ENCODE measurements at regions not wholly inside any gene's neighbourhood (a gene's known extent, or its start where the extent isn't known, plus 50 kb on each side); places are given as distances from the start of the nearest gene placed in this dataset.
"Not testable (repeated sequence)": the region's sequence is repeated elsewhere in the genome, so short reads cannot be mapped to it uniquely, and the experiment has no call there.

DNA sequence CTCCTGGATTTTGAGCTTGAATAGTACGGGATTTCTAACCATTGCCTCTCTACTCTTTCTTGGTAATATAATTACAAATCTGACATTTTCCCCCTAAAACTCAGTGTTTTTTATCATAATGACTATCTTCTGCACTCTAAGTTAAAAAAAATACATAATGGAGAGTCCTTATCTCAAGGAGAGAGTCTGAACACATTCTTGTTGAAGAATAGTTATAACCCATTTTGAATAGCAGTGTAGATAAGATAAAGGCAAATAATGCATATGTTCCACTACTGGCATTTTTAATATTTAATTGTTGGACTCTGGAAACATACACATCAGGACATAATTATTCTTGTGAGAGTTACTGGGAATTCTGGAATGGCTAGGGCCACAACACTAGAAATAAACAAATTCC, 456.5 kb upstream of the ANO5 start:
- no peak overlapping the region for H3K4me3 ChIP-seq (ENCODE audit: low read depth, low read length)
- no peak for DNase-seq (ENCODE audit: low read depth)
- in situ Hi-C loops (cut with HindIII; ENCODE audit: low sequenced_read_pairs): no loop called here
- TF ChIP-seq CTCF (IDR thresholded peaks at IDR 0.05; ENCODE audit: low read depth, low read length, missing control alignments): no peak

DNA sequence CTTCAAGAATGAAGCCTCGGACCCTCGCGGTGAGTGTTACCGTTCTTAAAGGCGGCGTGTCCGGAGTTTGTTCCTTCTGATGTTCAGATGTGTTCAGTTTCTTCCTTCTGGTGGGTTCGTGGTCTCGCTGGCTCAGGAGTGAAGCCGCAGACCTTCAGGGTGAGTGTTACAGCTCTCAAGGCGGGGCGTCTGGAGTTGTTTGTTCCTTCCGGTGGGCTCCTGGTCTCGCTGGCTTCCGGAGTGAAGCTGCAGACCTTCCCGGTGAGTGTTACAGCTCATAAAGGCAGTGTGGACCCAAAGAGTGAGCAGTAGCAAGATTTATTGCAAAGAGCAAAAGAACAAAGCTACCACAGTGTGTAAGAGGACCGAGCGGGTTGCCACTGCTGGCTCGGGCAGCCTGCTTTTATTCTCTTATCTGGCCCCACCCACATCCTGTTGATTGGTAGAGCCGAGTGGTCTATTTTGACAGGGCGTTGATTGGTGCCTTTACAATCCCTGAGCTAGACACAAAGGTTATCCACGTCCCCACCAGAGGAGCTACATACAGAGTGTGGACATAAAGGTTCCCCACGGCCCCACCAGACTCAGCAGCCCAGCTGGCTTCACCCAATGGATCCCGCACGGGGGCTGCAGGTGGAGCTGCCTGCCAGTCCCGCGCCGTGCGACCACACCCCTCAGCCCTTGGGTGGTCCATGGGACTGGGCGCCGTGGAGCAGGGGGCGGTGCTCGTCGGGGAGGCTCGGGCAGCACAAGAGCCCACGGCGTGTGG, 440.2 kb upstream of the ANO5 start:
- in situ Hi-C loops (cut with HindIII; ENCODE audit: low sequenced_read_pairs); DNase-seq (ENCODE audit: low read depth); H3K4me3 ChIP-seq (ENCODE audit: low read depth, low read length): not testable (repeated sequence)

DNA sequence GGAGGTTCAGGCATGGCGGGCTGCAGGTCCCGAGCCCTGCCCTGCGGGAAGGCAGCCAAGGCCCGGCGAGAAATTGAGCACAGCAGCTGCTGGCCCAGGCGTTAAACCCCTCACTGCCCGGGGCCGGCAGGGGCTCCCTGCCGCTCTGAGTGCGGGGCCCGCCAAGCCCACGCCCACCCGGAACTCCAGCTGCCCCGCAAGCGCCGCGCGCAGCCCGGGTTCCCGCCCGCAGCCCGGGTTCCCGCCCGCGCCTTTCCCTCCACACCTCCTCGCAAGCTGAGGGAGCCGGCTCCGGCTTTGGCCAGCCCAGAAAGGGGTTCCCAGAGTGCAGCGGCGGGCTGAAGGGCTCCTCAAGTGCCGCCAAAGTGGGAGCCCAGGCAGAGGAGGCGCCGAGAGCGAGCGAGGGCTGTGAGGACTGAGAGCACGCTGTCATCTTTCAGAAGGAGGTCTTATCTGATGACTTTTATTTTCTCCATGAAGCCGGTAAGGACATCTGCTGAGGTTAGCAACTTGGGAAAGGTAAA, 439.6 kb upstream of the ANO5 start:
- DNase-seq (ENCODE audit: low read depth); H3K4me3 ChIP-seq (ENCODE audit: low read depth, low read length); in situ Hi-C loops (cut with HindIII; ENCODE audit: low sequenced_read_pairs): not testable (repeated sequence)

GRCh38 chr11:21761000-21761399, 431.9 kb upstream of the ANO5 start:
- TF ChIP-seq CTCF (IDR thresholded peaks at IDR 0.05; ENCODE audit: low read depth, low read length, missing control alignments): no peak
- H3K4me3 ChIP-seq (ENCODE audit: low read depth, low read length): no peak overlapping the region
- no peak for DNase-seq (ENCODE audit: low read depth)
- in situ Hi-C loops (cut with HindIII; ENCODE audit: low sequenced_read_pairs): no loop called here

GRCh38 chr11:21768388-21768787, 424.5 kb upstream of the ANO5 start:
- DNase-seq (ENCODE audit: low read depth): no peak
- in situ Hi-C loops (cut with HindIII; ENCODE audit: low sequenced_read_pairs): no loop called here

GRCh38 chr11:21769188-21769587, 423.7 kb upstream of the ANO5 start:
- H3K4me3 ChIP-seq (ENCODE audit: low read depth, low read length): no peak overlapping the region
- in situ Hi-C loops (cut with HindIII; ENCODE audit: low sequenced_read_pairs): no loop called here
- no peak for DNase-seq (ENCODE audit: low read depth)
- no peak for TF ChIP-seq CTCF (IDR thresholded peaks at IDR 0.05; ENCODE audit: low read depth, low read length, missing control alignments)

More at GRCh38 chr11:21768388-21768787, 424.5 kb upstream of the ANO5 start:
- no peak for TF ChIP-seq CTCF (IDR thresholded peaks at IDR 0.05; ENCODE audit: low read depth, low read length, missing control alignments)
- no peak overlapping the region for H3K4me3 ChIP-seq (ENCODE audit: low read depth, low read length)

DNA sequence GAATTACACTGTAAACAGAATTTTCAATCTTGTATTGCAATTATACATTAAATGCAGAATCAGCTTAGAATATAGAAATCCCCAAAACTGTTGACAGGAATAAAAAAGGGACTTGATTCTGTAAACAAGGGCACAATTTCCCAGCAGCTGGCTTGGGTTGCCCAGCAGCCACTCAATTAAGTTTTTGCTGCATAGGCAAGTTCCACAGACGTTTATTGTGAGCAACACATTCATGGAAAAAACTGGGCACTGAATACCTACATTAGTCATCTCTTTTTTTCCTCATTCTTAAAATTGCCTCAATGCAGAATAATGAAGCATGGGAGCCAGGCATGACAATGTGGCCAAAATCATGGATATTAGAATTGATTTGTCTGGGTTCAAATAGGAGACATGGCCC, 421.8 kb upstream of the ANO5 start:
- no peak for TF ChIP-seq CTCF (IDR thresholded peaks at IDR 0.05; ENCODE audit: low read depth, low read length, missing control alignments)
- in situ Hi-C loops (cut with HindIII; ENCODE audit: low sequenced_read_pairs): no loop called here
- no peak overlapping the region for H3K4me3 ChIP-seq (ENCODE audit: low read depth, low read length)
- DNase-seq (ENCODE audit: low read depth): no peak

Data from astrocyte of the cerebellum (primary cell).